GM21390 (cell line): ENCODE measurements at regions not wholly inside any gene's neighbourhood (a gene's known extent, or its start where the extent isn't known, plus 50 kb on each side); places are given as distances from the start of the nearest gene placed in this dataset.
"Not testable (repeated sequence)": the region's sequence is repeated elsewhere in the genome, so short reads cannot be mapped to it uniquely, and the experiment has no call there.

Experiments used
- ATAC-seq: cut with Tn5 transposase; IDR thresholded peaks from one replicate; pipeline ENCODE4 v1.9.1; 2021; ENCODE audit not compliant: unreplicated experiment

GRCh38 chr10:124172181-124172916 lies 79.0 kb upstream of the CHST15 start:
- no peak for ATAC-seq

- ATAC-seq = no peak
These were observed 78.2 kb upstream of the CHST15 start for GRCh38 chr10:124171561-124171960.

DNA sequence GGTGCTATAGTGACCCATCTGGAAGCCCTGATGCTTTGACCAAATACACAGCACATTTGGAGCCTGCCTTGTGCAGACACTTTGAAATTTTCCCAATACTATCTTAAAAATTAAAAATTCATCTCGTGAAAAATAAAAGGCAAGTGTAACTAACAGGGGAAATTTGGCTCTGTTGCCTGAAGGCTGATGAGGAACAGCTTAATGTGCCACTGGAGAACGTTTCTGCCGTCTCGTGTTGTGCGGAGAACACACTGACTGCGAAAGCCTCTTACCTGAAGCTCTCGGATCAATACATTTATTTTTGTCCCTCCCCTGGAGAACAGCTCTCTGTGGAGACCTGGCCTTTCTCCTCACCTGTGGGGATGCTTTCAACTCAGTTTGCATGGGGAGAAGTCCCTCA lies 77.2 kb upstream of the CHST15 start:
- ATAC-seq = no peak

DNA sequence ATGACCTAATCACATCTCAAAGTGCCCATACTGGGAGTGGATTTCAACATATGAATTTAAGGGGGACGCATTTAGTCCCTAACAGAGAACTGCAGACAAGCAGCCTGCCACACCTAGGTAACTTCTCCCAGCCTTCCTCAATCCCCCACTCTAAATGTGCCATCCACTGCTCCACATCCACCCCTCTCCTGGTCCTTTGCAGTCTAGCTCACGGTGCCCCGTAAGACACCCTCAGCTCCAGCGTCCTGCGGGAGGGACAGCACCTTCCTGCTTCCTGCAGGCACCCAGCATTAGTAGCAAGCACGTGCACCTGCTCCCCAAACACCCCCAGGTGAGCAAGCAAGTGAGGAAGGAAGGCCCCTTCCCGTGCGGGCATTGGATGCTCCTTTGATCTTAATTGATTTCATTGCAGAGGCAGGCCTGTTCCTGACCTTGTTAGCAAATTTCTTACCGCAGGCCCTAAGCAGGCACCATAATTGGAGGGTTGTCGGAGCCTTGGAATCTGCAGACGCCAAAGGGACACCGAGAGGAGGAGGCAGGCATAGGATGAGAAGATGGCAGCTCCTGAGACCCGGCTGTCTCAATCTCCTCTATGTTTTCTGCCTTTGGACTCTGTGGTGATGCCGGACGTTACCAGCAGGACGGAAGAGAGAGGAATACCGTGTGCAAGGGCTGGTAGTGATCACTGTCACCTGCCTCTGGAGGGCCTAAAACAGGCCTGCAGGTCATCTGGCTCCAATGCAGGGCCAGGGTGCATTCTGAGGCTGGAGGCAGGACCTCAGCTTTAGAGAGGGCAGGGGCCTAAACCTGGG lies 75.8 kb upstream of the CHST15 start:
- no peak for ATAC-seq

DNA sequence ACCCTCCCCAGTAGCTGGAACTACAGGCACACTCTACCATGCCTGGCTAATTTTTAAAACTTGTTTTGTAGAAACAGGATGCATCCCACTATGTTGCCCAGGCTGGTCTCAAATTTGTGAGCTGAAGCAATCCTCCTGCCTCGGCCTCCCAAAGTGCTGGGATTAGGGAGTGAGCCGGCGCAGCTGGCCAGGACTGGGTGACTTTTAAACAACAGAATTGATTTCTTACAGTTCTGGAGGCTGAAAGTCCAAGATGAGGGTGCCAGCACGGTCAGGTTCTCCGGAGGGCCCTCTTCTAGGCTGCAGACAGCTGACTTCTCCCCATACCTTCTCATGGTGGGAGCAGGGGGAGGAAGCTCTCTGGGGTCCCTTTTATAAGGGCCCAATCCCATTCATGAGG lies 75.2 kb upstream of the CHST15 start:
- no peak for ATAC-seq

GRCh38 chr10:124167925-124168324 lies 74.5 kb upstream of the CHST15 start:
- ATAC-seq = not testable (repeated sequence)

DNA sequence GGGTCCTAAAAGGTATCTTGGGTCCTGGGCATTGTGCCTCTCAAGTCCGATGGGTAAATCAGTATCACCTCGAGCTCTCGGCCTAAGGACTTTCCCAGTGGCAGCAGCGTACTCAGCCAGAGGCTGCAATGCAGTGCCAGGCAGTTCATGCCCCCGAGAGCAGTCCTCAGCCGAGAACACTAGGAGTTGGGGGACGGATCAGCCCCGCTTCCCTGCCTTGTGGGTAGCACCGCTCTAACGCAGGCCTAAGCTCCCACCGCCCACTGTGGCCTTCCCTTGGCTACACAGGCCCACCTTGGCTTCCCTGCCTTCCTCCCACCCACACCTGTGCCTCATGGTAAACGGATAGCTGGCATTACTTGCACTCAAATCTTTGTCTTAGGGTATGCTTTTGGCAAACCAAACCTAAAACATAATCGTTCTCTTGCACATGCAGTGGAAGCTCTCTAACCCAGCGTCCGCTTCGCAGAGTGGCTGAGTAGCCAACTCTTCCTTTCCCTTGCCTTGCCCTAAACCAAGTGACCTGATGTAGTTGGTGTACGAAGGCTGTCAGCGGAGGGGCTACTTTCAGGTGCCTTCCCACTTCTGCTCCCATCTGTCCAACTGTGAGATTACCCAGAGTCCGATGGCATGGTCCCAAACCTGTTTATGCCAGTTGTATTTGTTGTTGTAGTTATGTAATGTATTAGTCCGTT lies 73.2 kb upstream of the CHST15 start:
- no peak for ATAC-seq

DNA sequence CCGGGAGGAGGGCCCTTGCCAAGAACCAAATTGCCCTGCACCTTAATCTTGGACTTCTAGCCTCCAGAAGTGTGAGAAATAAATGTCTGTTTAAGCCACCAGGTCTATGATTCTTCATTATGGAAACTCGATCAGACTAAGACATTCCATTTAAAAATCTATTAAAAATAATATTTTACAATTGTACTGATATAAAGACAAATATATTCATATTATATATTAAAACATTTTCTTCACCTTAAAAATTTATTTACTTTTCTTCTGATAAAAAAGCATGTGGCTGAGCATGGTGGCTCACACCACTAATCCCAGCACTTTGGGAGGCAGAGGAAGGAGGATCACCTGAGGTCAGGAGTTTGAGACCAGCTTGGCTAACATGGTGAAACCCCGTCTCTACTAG lies 72.4 kb upstream of the CHST15 start:
- ATAC-seq = no peak

- no peak for ATAC-seq
These were observed 71.9 kb upstream of the CHST15 start for GRCh38 chr10:124165311-124165710.

DNA sequence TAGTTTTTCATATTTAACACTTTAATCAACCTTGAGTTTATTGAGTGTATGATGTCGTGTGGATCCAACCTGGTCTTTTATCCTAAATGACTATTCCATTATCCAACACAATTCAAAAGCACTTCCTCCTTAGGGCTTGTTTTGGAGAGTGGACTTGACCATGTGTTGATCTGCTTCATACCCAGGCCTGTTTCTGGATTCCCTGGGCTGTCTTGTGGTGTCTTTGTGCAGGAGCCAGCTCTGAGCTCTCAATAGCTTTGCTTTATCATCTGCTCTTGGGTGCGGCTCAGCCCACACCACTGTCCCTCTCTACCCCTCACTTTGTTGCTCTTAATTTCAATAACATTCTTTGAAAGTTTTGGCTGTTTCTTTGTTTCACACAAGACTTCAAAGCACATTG lies 70.9 kb upstream of the CHST15 start:
- no peak for ATAC-seq

- no peak for ATAC-seq
These were observed 69.5 kb upstream of the CHST15 start for GRCh38 chr10:124162774-124163354.

DNA sequence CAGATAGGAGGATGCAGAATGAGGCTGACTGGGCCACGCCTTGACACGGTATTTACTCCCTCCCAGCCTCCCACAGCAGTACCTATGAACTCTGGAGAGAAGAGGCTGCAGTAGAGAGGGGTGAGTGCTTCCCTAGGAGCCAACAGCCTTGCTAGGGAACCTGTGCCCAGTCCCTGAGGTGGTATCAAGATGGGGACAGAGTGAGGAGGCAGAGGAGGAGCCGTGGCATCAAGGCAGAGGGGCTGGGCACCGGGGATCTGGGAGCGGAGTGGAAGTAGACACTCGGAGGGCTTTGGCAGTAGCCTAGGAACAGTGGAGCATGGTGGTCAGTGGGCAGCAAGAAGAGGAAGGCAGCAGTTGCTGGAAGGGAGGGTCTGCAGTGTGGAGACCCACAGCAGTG lies 68.7 kb upstream of the CHST15 start:
- no peak for ATAC-seq

DNA sequence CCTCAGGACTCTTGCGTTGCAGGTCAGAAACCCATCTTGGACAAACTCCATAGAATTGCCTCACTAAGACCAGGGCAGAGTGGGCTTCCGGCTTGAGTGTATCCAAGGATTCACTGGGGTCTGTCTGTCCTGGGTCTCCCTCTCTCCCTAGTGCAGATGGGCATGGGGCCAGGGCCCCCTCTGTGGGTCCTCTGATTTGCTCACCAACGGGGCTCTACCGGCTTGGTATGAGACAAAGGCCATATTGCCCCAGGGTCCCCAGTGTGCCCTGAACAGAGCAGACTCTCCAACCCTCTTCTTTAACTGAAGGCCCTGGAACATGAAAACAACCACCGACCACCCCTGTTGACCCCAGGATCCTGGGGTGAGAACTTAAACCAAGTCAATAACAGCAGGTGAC lies 68.2 kb upstream of the CHST15 start:
- no peak for ATAC-seq

- no peak for ATAC-seq
These were observed 67.7 kb upstream of the CHST15 start for GRCh38 chr10:124160943-124161582.

DNA sequence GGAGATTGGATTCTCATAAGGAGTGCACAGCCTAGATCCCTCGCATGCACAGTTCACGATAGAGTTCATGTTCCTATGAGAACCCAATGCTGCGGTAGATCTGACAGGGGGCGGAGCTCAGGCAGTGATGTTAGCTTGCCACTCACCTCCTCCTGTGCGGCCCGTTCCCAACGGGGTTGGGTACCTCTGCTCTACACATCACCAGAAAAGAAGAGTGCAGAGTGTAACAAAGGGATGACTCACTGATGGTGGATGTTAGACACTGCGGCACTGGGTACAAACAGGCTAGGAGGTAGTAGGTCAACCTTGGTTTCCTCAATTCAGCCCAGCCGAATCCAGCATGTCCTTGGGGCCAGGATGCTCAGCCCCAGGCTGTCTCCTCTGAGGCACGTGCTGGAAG lies 66.8 kb upstream of the CHST15 start:
- no peak for ATAC-seq

GRCh38 chr10:124159153-124159552 lies 65.8 kb upstream of the CHST15 start:
- no peak for ATAC-seq

- no peak for ATAC-seq
These were observed 65.2 kb upstream of the CHST15 start for GRCh38 chr10:124158592-124158991.

DNA sequence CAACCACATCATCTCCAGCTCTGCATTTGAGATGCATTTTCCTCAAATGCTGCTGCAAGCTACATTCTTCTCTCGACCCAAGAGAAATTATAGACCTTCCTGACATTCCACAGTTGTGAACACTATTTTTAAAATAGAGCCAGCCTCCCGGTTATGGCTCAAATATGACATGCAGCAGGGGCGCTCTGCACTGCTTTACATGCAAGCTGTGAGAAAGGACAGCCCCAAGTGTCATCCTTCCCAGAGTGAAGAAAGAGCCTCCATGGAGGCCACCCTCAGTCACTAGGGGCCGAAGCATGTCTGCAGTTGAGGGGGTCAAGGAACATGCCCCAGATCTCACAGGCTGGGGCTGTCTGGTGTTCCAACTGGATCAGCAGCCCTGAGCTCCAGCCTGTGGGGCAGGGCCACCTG lies 63.9 kb upstream of the CHST15 start:
- no peak for ATAC-seq

GRCh38 chr10:124156524-124157260 lies 63.3 kb upstream of the CHST15 start:
- no peak for ATAC-seq

DNA sequence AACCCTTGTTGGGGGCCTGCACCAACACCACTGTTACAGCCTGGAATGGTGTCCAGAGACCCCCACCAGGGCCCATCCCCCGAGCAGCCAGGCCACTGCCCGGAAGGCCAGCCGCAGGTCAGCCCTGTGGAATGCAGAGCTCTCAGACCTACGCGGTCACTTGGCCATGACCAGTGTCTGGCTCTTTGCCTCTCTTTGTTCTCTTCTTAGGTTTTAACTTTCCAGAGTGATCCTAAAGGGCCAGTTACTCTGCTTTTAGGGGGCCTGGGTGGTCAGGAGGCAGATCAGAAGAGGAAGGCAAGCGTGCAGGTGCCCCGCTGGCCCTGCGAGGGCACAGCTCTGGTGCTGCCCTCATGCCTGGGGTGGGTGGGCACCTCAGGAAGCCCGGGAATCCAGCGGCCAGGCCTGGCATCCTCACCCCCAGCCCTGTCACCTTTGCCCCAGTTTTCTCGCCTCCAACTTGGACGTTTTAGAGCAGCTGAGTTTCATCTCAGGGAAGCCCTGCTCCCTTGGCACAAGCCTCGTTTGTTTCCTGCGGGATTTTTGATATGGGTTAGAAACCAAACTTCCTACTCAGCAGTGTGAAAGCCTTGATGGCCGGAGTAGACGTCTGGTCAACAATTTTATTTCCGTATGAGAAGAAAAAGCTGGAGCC lies 62.5 kb upstream of the CHST15 start:
- ATAC-seq = no peak
